Retinal pigment epithelial cell (primary cell): ENCODE measurements at regions not wholly inside any gene's neighbourhood (a gene's known extent, or its start where the extent isn't known, plus 50 kb on each side); places are given as distances from the start of the nearest gene placed in this dataset.

Source experiments
- DNase-seq: peaks from one replicate; pipeline ENCODE4 v3.0.0-alpha.2; 2010; ENCODE audit warnings: low read depth
- H3K4me3 ChIP-seq: 2 replicates; pipeline ENCODE4 v1.5.1; 2011; ENCODE audit warnings: mild to moderate bottlenecking, low read length, control low read depth, moderate library complexity
- CTCF ChIP-seq: conservative IDR thresholded peaks from 2 replicates; pipeline ENCODE4 v1.5.1; 2011; ENCODE audit warnings: low read depth, low read length, control low read depth, inconsistent platforms

DNA sequence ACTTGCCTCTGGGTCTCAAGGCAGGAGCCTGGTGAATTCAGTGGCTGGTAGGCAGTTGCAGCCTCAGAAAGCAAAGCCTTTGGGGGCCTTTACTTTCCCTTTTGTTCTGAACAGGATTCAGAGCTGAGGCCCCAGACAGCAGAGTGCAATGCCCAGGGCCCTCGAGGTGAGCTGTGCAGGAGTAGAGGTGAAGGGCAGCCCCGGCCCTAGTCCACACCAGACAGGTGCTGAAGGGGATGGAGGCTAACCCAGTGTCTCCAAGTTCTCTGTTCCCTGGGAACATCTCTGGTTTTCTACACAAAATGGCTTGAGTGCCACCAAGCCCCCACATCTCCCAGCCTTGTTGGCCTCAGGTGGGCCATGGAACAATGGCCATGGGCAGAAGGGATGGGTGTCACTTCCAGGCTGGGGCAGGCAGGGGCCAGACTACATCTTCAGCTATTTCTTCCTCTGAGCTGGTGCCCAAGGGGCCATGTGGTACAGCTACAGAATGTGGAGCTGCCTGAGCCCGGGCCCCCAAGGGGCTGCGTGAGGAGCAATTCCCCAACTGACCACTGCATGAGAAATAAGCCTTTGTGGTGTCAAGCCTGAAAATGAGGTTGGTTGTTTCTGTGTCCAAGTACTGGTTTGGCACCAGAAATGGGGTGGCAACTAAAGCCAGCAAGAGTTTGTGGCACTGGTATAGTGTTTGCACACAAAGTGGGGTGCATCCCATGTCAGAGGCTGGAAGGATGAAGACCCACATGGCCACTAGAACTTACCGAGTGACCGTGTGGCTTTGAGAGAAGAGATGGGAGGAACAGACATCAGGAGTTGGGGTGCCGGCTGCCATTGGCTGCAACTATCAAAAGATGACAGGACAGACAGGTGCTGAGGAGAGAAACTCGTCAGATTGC, 57.8 kb downstream of the BARX1 start:
- TF ChIP-seq CTCF: no peak
- DNase-seq: no peak

DNA sequence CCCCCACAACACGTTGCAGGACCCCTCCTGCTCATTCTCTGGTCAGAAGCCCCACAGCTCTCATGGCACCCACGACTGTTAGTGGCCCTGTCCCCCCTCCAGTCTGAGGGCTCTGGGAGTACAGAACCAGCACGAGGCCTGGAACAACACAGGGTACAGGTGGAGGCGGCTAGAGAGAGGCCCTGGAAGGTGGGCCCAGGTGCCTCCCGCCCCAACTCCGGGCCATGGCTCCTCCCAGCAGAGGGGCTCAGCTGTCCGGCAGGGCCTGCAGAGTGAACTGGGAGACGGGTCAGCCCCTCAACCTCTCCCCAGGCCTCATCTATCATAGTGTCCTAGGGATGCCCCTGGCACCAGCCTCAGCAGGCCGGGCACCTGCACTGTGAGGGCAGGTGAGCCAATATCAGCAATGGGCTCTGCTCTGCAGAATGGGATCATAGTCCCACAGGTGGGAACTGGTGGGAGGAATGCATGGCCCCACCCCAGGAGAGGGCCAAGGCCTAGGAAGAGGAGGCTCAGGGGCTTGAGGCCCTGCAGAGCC, 58.6 kb downstream of the BARX1 start:
- no peak for DNase-seq
- TF ChIP-seq CTCF: no peak

More for the DNA sequence above, 57.8 kb downstream of the BARX1 start:
- no peak overlapping the region for H3K4me3 ChIP-seq

GRCh38 chr9:93896093-93896492, 59.1 kb downstream of the BARX1 start:
- TF ChIP-seq CTCF: no peak
- no peak for DNase-seq

More for the DNA sequence above, 58.6 kb downstream of the BARX1 start:
- H3K4me3 ChIP-seq: no peak overlapping the region

DNA sequence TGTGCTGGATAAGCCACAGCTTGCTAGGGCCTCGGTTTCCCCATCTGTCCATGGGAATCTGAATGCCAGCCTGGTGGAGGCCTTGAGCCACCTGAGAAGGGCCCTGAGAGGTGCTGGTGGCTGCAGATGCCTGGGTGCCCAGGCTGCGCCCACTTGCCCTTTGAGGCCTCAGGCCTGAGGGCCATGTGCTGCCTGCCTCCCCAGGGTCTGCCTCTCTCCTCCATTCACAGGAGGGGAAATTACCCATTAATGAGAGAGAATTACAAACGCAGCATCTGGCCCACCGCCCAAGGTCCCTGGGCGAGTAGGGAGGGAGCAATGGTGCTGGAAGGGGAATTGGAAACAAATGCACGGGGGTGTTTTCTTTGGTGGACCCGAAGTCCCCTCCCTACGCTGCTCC, 59.6 kb downstream of the BARX1 start:
- no peak overlapping the region for H3K4me3 ChIP-seq
- TF ChIP-seq CTCF: no peak
- no peak for DNase-seq

More at GRCh38 chr9:93896093-93896492, 59.1 kb downstream of the BARX1 start:
- no peak overlapping the region for H3K4me3 ChIP-seq

- DNase-seq: no peak
- TF ChIP-seq CTCF: no peak
- H3K4me3 ChIP-seq: no peak overlapping the region
Observed at GRCh38 chr9:93894691-93895079, 60.5 kb downstream of the BARX1 start.

- H3K4me3 ChIP-seq: no peak overlapping the region
- TF ChIP-seq CTCF: no peak
- DNase-seq: no peak
Observed at GRCh38 chr9:93893899-93894690, 61.1 kb downstream of the BARX1 start.
